ENCODE measurements at regions not wholly inside any gene's neighbourhood (a gene's known extent, or its start where the extent isn't known, plus 50 kb on each side); places are given as distances from the start of the nearest gene placed in this dataset.

DNA sequence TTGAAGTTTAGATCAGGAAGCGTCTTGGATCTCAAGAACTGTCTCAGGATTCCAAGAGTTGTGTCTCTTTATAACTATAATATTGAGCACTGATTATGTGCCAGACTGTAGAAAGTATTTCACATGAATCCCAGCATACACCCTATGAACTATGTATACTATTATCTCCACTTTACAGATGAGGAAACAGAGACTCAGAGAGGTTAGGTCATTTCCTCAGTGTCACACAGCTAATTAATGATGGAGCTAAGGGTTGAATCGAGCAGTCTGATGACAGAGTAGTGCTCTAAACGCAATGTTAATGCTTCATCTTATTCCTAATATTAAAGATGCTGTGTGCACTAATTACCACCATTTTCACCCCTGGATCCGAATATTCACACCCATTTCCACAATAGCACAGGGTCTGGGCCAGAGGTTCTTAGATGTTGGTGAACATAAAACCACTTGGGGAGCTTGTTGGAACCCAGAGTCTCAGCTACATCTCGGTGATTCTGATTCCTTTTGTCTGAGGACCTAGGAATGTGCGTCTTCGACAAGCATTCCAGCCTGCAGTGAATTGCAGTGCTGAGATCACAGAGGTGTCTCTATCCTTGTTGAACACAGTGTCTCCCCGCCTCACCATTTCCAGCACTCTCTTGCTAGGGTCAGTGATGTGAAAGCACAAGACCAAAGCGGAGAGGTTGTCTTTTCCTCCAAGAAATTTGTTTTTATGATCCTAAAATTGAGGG lies 213.8 kb downstream of the SP3 start:
- TF ChIP-seq EZH2 (IDR thresholded peaks at IDR 0.05; ENCODE audit: borderline replicate concordance, low read depth, low read length, severe bottlenecking): no peak
- no peak for TF ChIP-seq CTCF (IDR thresholded peaks at IDR 0.05; ENCODE audit: borderline replicate concordance, extremely low read depth, low read length, poor library complexity, severe bottlenecking)

Measured in DND-41 (cell line).